Panc1 (cell line): ENCODE measurements at regions not wholly inside any gene's neighbourhood (a gene's known extent, or its start where the extent isn't known, plus 50 kb on each side); places are given as distances from the start of the nearest gene placed in this dataset.

Source experiments
- ATAC-seq: fragments of 200-7000 bp; cut with Tn5 transposase; 2 replicates; pipeline ENCODE4 v1.9.1; 2020; ENCODE audit warnings: mild to moderate bottlenecking, moderate library complexity
- BruUV-seq: library from RNA; stranded (reverse); fragments of 400-500 nt; replicated peaks from 2 replicates; lab custom pipeline; 2021; lab: Mats Ljungman, UMichigan
- CTCF ChIA-PET: fragments of 300-600 bp; sonication (Branson Sonifier 250); formaldehyde crosslinking; loops from one replicate; lab custom pipeline; 2022; ENCODE audit warnings: antibody characterized with exemption; lab: Charles Lee
- POLR2A ChIA-PET: fragments of 300-600 bp; sonication (Branson Sonifier 250); formaldehyde crosslinking; loops from one replicate; lab custom pipeline; 2022; ENCODE audit warnings: antibody characterized with exemption; lab: Charles Lee
- DNase-seq: peaks from one replicate; pipeline ENCODE4 v3.0.0-alpha.2; 2010; ENCODE audit warnings: low read depth, low spot score
- H3K27ac ChIP-seq: 2 replicates; pipeline ENCODE4 v1.5.1; 2011; ENCODE audit warnings: mild to moderate bottlenecking, low read length, inconsistent platforms
- H3K27me3 ChIP-seq: fragments of 200-500 bp; sonication (Bioruptor generic); 2 replicates; pipeline ENCODE4 v1.6.0; 2014; ENCODE audit warnings: low read length, inconsistent platforms; ENCODE audit not compliant: control insufficient read depth, insufficient read depth
- H3K36me3 ChIP-seq: fragments of 200-500 bp; sonication (Bioruptor generic); 2 replicates; pipeline ENCODE4 v1.5.1; 2014; ENCODE audit warnings: inconsistent platforms, mild to moderate bottlenecking, low read length, moderate library complexity; ENCODE audit not compliant: control insufficient read depth, insufficient read depth
- H3K4me1 ChIP-seq: 2 replicates; pipeline ENCODE4 v1.5.1; 2011; ENCODE audit warnings: inconsistent platforms, mild to moderate bottlenecking, low read length, moderate library complexity; ENCODE audit not compliant: control insufficient read depth, insufficient read depth
- H3K4me3 ChIP-seq, 2 experiments: 2 replicates each; pipeline ENCODE4 v1.5.1; 2011 to 2012; ENCODE audit warnings: low read depth in 2 of 2, low read length in 2 of 2, mild to moderate bottlenecking in 2 of 2, inconsistent platforms in 1 of 2, moderate library complexity in 1 of 2
- H3K9me3 ChIP-seq: fragments of 200-500 bp; sonication (Bioruptor generic); 2 replicates; pipeline ENCODE4 v1.5.1; 2014; ENCODE audit warnings: low read depth, mild to moderate bottlenecking, inconsistent platforms, low read length, moderate library complexity; ENCODE audit not compliant: control insufficient read depth, insufficient read depth
- POLR2AphosphoS5 ChIP-seq: IDR thresholded peaks from 2 replicates; pipeline ENCODE4 v1.6.1; 2012; ENCODE audit warnings: mild to moderate bottlenecking, low read depth, low read length, moderate library complexity
- SIN3A ChIP-seq: IDR thresholded peaks from 2 replicates; pipeline ENCODE4 v1.6.1; 2012; ENCODE audit warnings: low read depth, mild to moderate bottlenecking, low read length, moderate library complexity, borderline replicate concordance; ENCODE audit not compliant: insufficient read depth
- TCF7L2 ChIP-seq: IDR thresholded peaks from 2 replicates; pipeline ENCODE4 v1.6.1; 2011; ENCODE audit warnings: mild to moderate bottlenecking, low read depth, low read length, inconsistent platforms
- in situ Hi-C: cut with HindIII; loops from 2 replicates; pipeline ENCODE4 v1.10.0; 2016; ENCODE audit warnings: low sequenced_read_pairs, low pct_unique_long_range_greater_than_20kb
- intact Hi-C: fragments of 100-400 bp; cut with micrococcal nuclease; formaldehyde crosslinking; loops from one replicate; pipeline ENCODE4 v1.10.0; 2022; ENCODE audit not compliant: unreplicated experiment
- TF ChIP-seq, protein P1 (sequence below): fragments of 450-650 bp; IDR thresholded peaks from 2 replicates; pipeline ENCODE4 v1.5.1; 2017; ENCODE audit warnings: mild to moderate bottlenecking
- TF ChIP-seq, protein P2 (sequence below), 2 experiments: IDR thresholded peaks; 2 replicates each; pipeline ENCODE4 v1.6.1; 2011 to 2012; ENCODE audit warnings: low read depth in 2 of 2, control low read depth in 1 of 2, low read length in 1 of 2, mild to moderate bottlenecking in 1 of 2, moderate library complexity in 1 of 2; ENCODE audit not compliant: insufficient read depth in 1 of 2

DNA sequence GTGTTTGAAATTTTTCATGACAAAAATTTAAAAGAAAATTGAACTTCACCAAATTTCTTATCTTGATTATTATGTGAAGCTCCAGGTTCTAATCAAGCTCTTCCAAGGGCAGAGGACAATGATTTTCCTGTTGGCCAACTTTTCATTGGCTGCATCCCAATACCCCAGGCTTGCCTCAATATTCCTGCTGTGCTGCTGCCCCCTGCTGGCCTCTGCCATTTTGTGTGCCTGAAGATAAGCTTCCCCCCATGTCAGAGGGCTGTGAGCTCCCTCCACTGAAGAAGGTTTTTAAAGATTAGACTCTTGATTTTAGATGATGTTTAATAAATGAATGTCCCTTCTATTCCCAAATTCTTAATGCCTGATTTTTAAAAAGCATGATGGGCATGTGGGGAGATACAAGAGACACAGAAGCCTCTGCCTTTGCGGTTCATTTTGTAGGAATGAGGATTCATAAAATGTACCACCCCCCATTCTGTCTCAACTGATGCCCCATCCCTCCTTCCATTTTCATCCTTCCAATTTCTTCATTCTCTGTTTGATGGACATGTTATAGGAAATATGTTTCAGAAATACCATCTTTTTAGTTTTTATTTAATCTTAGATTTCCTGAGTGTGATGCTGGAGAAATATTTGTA is 76.7 kb upstream of the RGS6 start:
- intact Hi-C loops = no loop called here
- Histone ChIP-seq H3K4me1 (no peaks in the 10 kb centered on the region), H3K27me3 (no peaks in the 10 kb centered on the region), H3K36me3 (no peaks in the 10 kb centered on the region), H3K27ac (no peak overlapping the region), H3K4me3 (no peak overlapping the region), H3K9me3 (no peaks in the 10 kb centered on the region)
- in situ Hi-C loops = no loop called here
- DNase-seq (peak; percentile 1), ATAC-seq (no peak)
- ChIA-PET CTCF (no interaction called here), POLR2A (no interaction called here)
- TF ChIP-seq, protein P1, sequence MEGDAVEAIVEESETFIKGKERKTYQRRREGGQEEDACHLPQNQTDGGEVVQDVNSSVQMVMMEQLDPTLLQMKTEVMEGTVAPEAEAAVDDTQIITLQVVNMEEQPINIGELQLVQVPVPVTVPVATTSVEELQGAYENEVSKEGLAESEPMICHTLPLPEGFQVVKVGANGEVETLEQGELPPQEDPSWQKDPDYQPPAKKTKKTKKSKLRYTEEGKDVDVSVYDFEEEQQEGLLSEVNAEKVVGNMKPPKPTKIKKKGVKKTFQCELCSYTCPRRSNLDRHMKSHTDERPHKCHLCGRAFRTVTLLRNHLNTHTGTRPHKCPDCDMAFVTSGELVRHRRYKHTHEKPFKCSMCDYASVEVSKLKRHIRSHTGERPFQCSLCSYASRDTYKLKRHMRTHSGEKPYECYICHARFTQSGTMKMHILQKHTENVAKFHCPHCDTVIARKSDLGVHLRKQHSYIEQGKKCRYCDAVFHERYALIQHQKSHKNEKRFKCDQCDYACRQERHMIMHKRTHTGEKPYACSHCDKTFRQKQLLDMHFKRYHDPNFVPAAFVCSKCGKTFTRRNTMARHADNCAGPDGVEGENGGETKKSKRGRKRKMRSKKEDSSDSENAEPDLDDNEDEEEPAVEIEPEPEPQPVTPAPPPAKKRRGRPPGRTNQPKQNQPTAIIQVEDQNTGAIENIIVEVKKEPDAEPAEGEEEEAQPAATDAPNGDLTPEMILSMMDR = peak; percentile 61
- no peak for TF ChIP-seq TCF7L2
- BruUV-seq = no TSS peak

DNA sequence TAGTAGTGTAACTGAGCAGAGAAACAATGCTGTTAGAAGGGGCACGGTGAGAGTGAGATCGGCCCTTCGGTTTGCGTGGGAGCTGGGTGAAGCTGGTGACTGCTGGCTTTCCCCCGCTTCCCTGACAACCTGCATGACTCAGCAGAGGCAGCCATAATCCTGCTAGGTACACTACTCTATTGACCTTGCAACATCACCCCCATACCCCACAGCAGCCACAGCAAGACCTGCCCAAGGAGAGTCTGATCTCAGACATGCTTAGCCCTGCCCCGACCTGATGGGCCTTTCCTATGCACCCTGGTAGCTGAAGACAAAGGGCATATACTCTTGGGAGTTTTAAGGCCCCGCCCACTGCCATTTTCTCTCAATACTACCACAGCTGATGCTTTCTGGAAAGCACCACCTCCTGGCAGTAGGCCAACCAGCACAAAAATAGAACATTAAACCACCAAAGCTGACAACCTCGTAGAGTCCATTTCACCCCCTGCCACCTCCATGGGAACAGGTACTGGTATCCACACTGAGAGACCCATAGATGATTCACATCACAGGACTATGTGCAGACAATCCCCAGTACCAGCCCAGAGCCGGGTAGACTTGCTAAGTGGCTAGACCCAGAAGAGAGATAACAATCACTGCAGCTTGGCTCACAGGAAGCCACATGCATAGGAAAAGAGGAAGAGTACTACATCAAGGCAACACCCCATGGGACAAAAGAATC is 75.9 kb upstream of the RGS6 start:
- H3K9me3 ChIP-seq = no peaks in the 10 kb centered on the region
- CTCF ChIA-PET = no interaction called here
- H3K36me3 ChIP-seq = no peaks in the 10 kb centered on the region
- no peaks in the 10 kb centered on the region for H3K27me3 ChIP-seq
- DNase-seq (no peak), ATAC-seq (no peak)
- POLR2A ChIA-PET = no interaction called here
- H3K4me1 ChIP-seq = no peaks in the 10 kb centered on the region
- BruUV-seq = no TSS peak
- no peak for TF ChIP-seq POLR2AphosphoS5
- TF ChIP-seq, protein P2, sequence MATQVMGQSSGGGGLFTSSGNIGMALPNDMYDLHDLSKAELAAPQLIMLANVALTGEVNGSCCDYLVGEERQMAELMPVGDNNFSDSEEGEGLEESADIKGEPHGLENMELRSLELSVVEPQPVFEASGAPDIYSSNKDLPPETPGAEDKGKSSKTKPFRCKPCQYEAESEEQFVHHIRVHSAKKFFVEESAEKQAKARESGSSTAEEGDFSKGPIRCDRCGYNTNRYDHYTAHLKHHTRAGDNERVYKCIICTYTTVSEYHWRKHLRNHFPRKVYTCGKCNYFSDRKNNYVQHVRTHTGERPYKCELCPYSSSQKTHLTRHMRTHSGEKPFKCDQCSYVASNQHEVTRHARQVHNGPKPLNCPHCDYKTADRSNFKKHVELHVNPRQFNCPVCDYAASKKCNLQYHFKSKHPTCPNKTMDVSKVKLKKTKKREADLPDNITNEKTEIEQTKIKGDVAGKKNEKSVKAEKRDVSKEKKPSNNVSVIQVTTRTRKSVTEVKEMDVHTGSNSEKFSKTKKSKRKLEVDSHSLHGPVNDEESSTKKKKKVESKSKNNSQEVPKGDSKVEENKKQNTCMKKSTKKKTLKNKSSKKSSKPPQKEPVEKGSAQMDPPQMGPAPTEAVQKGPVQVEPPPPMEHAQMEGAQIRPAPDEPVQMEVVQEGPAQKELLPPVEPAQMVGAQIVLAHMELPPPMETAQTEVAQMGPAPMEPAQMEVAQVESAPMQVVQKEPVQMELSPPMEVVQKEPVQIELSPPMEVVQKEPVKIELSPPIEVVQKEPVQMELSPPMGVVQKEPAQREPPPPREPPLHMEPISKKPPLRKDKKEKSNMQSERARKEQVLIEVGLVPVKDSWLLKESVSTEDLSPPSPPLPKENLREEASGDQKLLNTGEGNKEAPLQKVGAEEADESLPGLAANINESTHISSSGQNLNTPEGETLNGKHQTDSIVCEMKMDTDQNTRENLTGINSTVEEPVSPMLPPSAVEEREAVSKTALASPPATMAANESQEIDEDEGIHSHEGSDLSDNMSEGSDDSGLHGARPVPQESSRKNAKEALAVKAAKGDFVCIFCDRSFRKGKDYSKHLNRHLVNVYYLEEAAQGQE (IDR thresholded peaks at IDR 0.05; ENCODE audit: insufficient read depth in 1 of 2, low read depth in 2 of 2, low read length in 1 of 2) = no peak
- H3K27ac ChIP-seq = no peak overlapping the region
- H3K4me3 ChIP-seq = no peak overlapping the region
- intact Hi-C loops (no loop called here), in situ Hi-C loops (no loop called here)

DNA sequence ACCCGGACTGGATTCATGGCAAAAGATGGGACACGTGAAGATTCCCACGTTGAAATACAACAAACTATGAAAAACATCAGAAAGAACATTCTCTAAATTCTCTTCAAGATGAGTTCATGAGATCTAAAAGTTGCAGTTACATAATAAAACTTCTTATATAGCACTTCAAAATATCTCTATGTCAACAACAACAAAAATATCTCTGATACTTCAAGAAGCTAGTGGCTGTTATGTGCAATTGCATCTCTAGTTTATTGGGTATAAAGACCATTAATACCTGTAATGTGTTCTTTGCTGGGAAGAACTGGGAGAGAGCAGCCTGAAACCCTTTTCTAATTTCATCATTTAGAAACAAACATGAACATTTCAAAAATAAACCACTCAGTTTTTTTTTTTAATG is 69.2 kb upstream of the RGS6 start:
- Histone ChIP-seq H3K27me3 (no peaks in the 10 kb centered on the region), H3K4me1 (no peaks in the 10 kb centered on the region), H3K27ac (no peak overlapping the region), H3K36me3 (no peaks in the 10 kb centered on the region), H3K4me3 (no peak overlapping the region), H3K9me3 (no peaks in the 10 kb centered on the region)
- ChIA-PET CTCF (no interaction called here), POLR2A (no interaction called here)
- TF ChIP-seq TCF7L2 = no peak
- no peak for TF ChIP-seq POLR2AphosphoS5
- no peak for TF ChIP-seq SIN3A
- TF ChIP-seq, protein P2 (IDR thresholded peaks at IDR 0.05; ENCODE audit: insufficient read depth in 1 of 2, low read depth in 2 of 2, low read length in 1 of 2) = no peak
- TF ChIP-seq, protein P1 = no peak
- intact Hi-C loops (no loop called here), in situ Hi-C loops (no loop called here)
- DNase-seq = no peak
- no TSS peak for BruUV-seq
- no peak for ATAC-seq
